HUDEP-2 (cell line): ENCODE measurements at regions not wholly inside any gene's neighbourhood (a gene's known extent, or its start where the extent isn't known, plus 50 kb on each side); places are given as distances from the start of the nearest gene placed in this dataset.
"Not testable (repeated sequence)": the region's sequence is repeated elsewhere in the genome, so short reads cannot be mapped to it uniquely, and the experiment has no call there.

Experiments used
- DNase-seq, 76 experiments: peaks; one replicate each; lab custom pipeline; 2025; ENCODE audit not compliant: unreplicated experiment in 76 of 76; lab: John Stamatoyannopoulos, UW

DNA sequence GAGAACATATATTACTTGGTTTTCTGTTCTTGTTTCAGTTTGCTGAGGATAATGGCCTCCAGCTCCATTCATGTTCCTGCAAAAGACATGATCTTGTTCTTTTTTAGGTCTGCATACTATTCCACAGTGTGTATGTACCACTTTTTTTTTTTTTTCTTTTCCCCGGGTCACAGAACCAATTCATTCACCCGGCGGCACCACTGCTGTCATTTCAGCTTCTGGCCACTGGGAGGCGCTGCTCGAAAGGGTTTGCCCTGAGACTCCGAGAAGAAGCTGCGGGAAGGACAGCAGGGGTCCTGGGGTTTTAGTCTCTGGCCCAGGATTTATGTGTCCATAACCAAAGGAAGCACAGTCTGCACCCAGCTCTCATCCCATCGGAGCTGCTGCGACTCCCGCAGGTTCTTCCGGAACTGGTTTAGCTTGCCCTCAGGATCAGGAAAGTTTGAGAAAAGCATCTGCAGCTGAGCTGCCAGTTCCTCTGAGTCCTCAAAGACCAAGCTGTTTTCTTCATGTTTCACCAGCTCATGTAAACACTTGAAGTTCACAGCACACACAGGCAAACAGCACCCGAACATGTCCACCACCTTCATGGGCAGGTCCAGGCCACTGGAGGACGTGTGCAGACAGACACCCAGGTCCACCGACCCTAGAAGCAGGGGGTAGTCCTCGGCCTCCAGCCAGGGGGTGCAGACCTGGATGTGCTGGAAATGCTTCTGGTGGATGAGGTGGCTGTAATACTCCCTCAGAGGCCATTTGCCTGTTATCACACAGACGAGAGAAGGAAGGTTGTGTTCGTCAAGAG, 76.3 kb upstream of the KCNAB1 start:
- DNase-seq, result peak in 37 of 76 experiments; percentile 1 to 65 (median 15)

DNA sequence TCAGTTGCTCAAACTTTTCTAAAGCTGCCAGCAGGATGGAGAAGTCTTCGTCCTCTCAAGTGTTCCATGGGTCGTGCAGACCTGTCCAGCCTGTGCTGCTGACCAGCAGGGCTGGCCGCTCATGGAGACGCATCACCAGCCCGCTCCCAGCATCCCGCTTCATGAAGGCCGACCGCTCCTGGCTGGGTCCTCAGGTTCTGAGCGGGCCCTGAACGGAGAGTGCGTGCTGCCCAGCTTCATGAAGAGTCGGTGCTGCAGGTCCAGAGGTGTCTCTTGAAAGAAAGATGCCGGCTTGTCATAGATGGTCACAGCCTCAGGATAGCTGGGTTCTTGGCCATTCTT, 75.8 kb upstream of the KCNAB1 start:
- no peak for DNase-seq

DNA sequence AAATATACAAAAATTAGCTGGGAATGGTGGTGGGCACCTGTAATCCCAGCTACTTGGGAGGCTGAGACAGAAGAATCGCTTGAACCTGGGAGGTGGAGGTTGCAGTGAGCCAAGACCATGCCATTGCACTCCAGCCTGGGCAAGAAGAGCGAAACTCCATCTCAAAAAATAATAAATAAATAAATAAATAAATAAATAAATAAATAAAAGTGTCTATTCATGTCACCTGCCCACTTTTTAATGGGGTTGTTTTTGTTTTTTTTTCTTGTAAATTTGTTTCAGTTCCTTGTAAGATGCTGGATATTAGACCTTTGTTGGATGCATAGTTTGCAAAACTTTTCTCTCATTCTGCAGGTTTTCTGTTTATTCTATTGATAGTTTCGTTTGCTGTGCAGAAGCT, 71.9 kb upstream of the KCNAB1 start:
- DNase-seq, result not testable (repeated sequence)

- DNase-seq, result peak in 1 of 76 experiments; percentile 11
These were observed 69.5 kb upstream of the KCNAB1 start for GRCh38 chr3:156050918-156051317.

DNA sequence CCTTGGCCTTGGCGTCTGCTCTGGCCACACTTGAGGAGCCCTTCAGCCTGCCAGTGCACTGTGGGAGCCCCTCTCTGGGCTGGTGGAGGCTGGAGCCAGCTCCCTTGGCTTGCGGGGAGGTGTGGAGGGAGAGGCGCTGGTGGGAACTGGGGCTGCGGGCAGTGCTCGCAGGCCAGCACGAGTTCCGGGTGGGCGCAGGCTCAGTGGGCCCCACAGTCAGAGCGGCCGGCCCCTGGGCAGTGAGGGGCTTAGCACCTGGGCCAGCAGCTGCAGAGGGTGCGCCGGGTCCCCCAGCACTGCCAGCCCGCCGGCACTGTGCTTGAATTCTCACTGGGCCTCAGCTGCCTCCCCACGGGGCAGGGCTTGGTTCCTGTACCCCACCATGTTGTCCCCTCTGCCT, 68.7 kb upstream of the KCNAB1 start:
- no peak for DNase-seq

- DNase-seq, result no peak
These were observed 68.3 kb upstream of the KCNAB1 start for GRCh38 chr3:156052115-156052514.

GRCh38 chr3:156059950-156060501, 60.4 kb upstream of the KCNAB1 start:
- DNase-seq, result no peak

- not testable (repeated sequence) for DNase-seq
These were observed 52.2 kb upstream of the KCNAB1 start for GRCh38 chr3:156068151-156068550.

DNA sequence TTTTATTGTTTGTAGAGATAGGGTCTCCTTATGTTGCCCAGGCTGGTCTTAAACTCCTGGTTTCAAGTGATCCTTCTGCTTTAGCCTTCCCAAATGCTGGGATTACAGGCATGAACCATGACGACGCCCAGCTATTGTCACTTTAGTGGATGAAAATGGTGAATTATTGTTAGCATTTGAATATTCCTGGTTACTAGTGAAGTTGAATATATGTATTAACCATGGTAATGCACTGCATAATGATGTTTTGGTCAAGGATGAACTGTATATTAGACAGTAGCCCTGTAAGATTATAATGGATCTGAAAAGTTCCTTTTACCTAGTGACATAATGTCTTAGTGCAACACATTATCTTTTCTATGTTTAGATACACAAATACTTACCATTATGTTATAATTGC, 50.4 kb upstream of the KCNAB1 start:
- DNase-seq, result no peak
